ENCODE measurements at regions not wholly inside any gene's neighbourhood (a gene's known extent, or its start where the extent isn't known, plus 50 kb on each side); places are given as distances from the start of the nearest gene placed in this dataset.

DNA sequence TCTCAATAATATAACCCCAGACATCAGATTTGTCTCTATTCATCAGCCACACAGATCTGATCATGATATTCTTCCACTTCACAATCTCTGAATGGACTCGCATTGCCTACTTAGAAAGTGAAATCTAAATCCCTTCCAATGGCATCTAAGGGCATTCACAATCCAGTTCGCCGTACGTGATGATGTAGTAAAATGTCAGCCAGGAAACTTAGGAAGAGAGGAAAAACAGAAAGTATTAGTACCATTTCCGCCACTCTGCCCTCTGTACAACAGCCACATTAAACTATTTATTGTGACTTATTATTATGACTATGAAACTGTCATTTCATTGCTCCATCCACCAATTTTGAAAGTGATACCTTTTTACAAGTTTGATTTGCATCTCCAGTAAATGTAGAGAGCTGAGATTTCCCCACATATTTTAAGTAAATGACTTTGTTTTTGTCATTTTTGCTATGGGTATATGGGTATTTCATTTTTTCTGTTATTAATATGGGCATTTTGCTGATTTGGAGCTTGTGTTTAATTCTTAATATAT is 69.4 kb upstream of the SMIM36 start:
- no peak for DNase-seq

DNA sequence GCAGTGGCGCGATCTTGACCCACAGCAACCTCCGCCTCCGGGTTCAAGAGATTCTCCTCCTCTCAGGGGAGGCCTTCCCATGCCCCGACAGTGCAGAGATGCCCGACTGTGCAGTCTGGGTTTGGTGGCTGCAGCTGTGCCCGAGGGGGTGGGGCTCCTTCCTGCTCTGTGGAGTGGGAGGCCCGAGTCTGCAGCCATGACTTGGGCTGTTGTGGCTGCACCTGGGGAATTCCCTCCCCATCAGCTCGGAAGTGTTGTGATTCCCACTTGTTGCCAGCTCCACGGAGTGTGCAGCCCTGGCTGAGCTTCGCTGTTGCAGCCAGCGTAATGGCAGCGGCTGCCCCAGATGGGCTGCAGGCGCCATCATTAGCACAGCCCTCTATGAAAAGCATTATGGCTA is 66.4 kb upstream of the SMIM36 start:
- DNase-seq: peak; percentile 38

DNA sequence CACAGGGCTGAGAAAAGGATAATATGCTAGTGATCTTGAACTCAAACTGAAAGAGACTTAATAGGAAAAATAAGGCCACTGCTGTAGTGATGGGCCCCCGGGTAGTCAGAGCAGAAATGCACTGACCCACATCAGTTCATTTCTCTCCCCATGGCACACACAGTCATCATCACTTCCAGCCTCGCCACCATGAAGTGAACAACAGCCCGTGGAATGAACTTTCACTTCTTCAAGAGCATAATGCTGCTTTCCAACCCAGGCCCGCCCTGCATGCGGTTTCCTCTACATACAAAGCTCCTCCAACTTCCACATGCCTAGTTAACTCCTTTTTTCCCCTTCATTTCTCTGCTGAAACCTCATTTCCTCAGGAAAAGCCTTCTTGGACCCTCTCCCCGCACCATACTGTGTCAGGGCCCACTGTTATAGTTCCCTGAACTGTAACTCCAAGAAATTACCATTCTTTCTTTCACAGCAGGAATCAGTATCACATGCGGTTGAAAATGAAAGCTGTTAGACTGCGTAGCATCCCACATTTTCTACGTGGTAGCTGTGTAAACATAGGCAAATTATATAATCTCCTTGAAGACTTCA is 65.8 kb upstream of the SMIM36 start:
- DNase-seq: peak; percentile 86

DNA sequence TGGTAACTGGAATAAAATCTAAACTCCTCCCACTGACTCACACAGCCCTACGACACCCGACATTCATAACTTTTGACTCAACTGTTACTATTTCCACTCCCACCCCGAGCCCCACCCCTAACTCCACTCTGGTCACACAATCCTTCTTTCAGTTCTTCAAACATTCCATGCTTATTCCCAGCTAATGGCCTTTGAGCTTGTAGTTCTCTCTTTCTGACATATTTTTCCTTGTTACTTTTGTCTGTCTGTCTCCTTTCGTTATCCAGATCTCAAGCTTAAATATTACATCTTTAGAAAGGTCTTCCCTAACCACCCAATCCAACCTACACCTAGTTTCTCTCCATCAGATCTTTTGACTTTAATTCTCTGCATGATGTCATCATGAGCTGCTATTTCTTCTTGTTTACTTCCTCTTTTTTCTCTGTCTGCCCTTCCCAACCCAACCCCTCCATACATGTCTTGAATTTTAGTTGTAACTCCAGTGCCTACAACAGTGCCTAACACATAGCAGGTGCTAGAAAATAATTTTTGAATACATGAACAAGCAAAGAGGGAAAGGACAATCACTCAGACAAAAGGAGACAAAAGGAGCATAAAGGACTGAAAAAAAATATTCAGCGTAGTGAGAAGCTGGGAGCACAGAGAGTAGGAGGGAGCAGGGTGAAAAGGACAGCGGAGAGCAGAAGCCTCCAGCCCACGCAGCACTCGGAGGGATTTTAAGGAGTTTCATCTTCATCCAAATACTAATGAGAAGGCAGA is 65.2 kb upstream of the SMIM36 start:
- peak; percentile 92 for DNase-seq

DNA sequence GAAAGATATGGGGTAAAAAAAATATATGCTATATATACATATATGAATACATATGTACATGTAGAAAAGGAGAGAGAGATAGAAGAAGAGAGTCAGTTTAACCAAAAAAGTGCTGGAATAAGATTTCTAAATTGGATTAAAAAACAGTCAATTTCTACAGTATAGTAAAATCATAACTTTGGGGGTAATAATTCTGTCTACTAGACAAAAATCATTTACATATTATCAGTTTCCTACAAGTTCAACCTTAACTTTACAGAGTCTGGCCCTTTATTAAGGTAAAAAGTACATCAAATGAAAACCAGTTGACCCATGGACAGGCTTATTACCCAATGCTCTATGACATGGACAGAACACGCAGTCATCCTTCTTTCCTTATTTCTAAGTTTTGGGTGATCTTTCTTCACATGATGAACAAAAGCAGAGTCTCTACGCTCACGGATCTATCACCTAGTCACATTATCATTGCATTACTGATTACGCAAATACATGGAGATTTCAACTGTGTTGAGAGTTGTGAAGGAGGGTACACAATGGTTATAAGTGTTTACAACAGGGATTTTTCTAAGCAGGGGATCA is 63.9 kb upstream of the SMIM36 start:
- no peak for DNase-seq

DNA sequence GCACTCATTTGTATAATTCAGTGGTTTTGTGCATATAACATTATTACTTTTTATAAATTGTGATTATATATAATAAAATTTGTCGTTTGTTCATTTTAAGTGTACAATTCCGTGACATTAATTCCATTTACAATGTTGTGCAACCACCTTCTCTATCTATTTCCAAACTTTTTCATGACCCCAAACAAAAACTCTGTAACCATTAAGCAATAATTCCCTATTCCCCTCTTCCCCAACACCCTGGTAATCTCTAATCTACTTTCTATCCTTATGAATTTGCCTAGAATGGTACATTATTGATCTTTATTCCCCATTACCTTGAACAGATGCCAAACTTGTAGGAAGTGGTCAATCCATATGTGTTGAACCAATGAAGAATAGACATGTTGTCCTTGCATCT is 61.3 kb upstream of the SMIM36 start:
- no peak for DNase-seq

DNA sequence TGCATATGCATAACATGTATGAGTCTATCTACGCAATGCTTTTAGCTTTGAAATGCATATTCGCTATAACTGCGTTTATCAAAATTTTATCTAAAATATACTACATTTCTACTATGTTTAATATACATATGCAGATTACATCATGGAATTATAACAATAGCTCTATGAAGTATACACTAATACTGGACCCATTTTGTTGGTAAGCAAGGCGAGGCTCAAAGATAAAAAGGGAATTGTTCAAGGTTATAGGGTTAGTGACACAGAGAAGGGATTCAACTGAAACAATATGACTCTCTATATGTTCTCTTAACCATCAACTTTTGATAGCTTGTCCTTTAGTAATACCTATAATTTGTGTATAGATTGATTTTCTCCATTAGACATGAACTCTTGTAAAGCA is 60.9 kb upstream of the SMIM36 start:
- DNase-seq: no peak

DNA sequence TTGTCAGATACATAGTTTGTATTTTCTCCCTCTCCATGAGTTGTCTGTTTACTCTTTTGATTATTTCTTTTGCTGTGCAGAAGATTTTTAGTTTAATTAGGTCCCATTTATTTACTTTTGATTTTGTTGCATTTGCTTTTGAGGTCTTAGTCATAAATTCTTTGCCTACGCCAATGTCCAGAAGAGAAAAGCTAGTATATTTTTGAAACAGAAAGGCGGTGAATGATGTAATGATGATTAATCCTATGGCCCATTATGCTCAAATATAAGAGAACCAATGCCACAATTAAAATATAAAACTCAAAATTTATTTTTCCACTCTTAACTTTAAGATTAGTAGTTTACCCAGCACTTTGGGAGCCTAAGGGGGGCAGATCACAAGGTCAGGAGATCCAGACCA is 59.8 kb upstream of the SMIM36 start:
- DNase-seq: no peak

DNA sequence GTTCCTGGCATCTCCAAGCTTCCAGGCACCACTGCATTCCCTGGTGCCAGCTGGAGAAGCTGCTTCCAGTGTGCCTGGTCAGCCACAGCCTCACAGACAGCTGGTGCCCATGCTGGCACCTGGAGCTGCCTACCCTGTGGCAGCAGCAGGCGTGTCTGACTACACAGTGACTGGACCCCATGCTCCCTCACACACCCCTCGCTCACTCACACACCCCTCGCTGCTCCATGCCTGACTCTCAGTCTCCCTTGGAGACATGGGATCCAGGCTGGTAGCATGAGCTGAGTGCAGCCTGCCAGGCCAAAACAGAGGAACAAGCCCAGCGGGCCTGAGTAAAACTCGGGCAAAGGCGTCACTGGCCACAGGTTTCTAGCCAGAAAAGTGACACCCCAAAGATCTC is 59.1 kb upstream of the SMIM36 start:
- DNase-seq: no peak

DNA sequence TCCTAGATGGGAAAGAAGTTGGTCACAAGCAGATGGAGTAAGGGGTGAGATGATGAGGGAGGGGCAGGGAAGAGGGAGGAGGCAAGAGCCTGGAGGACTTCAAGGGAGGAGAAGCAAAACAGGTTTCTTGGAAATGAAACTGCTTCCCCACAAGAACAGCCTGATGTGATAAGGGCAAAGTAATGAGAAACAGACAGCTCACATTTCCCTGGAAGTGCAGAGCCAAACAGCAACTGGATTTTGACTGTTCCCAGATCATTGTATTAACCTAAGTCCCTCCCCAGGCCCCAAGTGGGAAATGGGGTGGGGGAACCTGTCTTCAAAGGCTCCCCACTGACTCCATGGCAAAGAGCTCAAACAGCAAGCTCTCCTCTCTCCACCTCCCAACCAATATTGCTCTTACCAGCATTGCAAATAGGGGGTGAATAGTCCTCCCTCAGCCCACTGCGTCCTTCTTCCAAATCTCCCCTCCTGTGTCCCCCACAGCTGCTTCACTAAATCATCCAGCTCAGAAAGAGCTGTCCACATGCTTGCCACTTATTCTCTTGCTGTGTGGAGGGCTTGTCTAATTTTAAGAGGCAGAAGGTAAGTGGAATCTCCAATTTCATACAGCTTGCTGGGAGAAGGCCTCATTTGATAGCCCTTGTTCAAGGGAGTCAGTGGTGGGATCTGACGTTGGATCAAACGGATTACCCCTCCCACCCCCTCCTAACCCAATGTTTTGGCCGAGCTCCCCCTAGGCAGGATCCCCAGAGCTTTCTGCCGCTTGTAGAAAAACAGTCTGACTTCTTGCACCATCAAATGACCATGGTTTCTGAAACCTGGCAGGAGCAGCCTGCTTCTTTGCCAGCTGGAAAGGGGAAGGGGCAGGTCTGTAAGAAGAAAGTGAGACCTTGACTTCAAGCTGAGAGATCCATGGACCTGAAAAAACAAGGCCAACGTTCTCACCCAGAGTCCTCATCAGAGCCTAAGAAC is 56.3 kb upstream of the SMIM36 start:
- no peak for DNase-seq

DNA sequence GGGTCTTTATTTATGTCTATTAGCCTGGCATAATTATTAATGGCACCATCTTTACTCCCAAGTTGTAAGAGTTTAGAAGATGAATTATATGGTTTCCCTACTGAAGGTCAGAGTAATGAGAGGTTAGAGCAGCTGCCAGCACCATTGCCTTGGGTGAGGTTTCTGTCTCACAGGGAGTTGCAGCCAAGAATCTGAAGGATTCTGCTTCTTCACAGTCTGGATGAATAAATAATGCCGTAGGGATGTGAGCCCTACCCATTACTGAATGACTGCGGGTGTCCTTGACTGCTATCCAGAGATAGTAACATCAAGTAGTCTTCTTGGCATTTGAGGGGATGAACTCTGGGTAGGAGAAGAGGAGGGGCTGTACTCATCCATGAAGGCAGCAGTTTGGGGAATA is 52.8 kb upstream of the SMIM36 start:
- no peak for DNase-seq

DNA sequence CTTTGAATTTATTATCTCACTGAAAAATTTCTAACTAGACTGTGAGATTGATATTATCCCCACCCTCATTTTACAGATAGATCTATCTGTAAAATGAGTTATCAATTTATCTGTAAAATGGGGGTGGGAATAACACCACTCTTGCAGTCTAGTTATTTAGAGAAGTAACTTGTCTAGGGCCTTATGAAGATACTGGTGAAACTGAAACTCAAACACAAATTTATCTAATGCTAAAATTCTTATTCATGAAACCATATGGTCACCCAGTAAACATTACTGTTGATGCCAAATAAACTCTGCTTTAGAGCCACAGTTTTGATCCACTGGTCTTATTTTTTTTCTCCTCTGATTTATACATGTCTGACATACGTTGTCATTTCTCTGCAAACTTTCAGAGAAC is 52.1 kb upstream of the SMIM36 start:
- no peak for DNase-seq

DNA sequence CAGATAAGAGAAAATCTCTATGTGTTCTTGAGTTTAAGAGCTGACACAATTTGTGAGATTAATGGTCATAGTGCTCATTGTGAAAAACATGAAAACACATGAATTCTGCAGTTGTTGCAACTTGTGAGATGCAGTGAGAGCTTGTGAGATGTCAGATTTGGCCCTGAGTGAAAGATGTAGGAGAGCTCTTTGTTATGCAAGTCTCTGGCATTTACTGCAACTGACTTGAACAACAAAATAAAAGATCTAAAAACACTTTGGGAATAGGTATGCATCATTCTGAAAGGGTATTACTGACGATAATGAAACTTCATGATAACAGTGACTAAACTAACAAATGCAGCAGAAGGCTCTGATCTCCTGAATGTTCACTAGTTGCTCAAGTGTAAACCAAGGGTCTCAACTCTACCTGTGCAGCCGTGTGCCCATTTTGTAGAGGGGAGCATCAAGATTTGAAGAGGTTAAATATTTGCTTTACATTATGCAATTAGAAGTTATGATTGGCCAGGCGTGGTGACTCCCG is 50.8 kb upstream of the SMIM36 start:
- no peak for DNase-seq

DNA sequence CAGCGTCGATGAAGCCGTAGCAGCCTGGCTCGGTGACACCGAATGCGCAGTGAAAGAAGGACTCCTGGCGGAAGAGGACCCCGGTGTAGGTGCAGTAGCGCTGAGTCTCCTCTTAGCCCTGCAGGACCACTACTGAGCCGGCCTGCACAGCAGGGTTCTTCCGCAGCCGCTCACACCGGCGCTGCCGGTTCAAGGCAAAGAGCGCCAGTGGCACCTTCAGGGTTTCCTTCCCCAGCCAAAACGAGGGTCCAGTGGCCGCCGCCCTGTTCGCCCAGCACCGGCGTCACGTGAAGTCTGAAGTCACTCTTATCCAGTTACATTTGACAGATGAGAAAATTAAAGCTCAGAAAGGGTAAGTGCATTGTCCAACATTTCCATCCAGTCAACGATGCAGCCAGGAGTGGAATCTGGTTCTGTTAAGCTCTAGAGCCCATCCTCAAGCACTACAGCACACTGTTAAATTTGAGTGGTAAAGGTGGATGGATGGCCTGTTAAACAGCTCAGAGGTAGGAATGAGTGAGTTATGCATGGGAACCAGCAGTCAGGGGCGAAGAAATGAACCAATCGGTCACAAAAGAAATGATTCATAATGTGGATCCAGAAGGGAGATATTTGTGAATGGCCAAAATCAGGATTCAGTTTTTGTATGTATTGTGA is 50.2 kb upstream of the SMIM36 start:
- no peak for DNase-seq

Data from fibroblast of skin of back (primary cell).